NCI-H748 treated with DMSO at 0.1 percent for 48 hours (cell line): ENCODE measurements at regions not wholly inside any gene's neighbourhood (a gene's known extent, or its start where the extent isn't known, plus 50 kb on each side); places are given as distances from the start of the nearest gene placed in this dataset.
A peak's percentile ranks its signal among the peaks of the same experiment; 100 is the strongest.

Source experiments
- DNase-seq: peaks from one replicate; lab custom pipeline; 2025; lab: John Stamatoyannopoulos, UW

- DNase-seq = no peak
These were observed 371.0 kb upstream of the ATP2B1 start for GRCh38 chr12:90079529-90080210.

GRCh38 chr12:90078344-90078743, 369.7 kb upstream of the ATP2B1 start:
- no peak for DNase-seq

GRCh38 chr12:90077756-90078155, 369.1 kb upstream of the ATP2B1 start:
- DNase-seq = no peak

- no peak for DNase-seq
These were observed 368.2 kb upstream of the ATP2B1 start for GRCh38 chr12:90076851-90077319.

- DNase-seq = no peak
These were observed 367.0 kb upstream of the ATP2B1 start for GRCh38 chr12:90075685-90076084.

- no peak for DNase-seq
These were observed 365.4 kb upstream of the ATP2B1 start for GRCh38 chr12:90074086-90074485.

- DNase-seq = no peak
These were observed 363.4 kb upstream of the ATP2B1 start for GRCh38 chr12:90071996-90072395.

GRCh38 chr12:90069711-90070110, 361.1 kb upstream of the ATP2B1 start:
- DNase-seq = no peak

- no peak for DNase-seq
These were observed 359.2 kb upstream of the ATP2B1 start for GRCh38 chr12:90067791-90068190.

- DNase-seq = peak; percentile 25
These were observed 356.5 kb upstream of the ATP2B1 start for GRCh38 chr12:90064852-90065801.

- no peak for DNase-seq
These were observed 354.2 kb upstream of the ATP2B1 start for GRCh38 chr12:90062799-90063198.

GRCh38 chr12:90061809-90062208, 353.2 kb upstream of the ATP2B1 start:
- DNase-seq = no peak

GRCh38 chr12:90060031-90060430, 351.4 kb upstream of the ATP2B1 start:
- DNase-seq = no peak

- DNase-seq = no peak
These were observed 350.1 kb upstream of the ATP2B1 start for GRCh38 chr12:90058704-90059103.

GRCh38 chr12:90055071-90055470, 346.4 kb upstream of the ATP2B1 start:
- DNase-seq = no peak

- DNase-seq = no peak
These were observed 340.3 kb upstream of the ATP2B1 start for GRCh38 chr12:90048918-90049317.

GRCh38 chr12:90045559-90045958, 336.9 kb upstream of the ATP2B1 start:
- no peak for DNase-seq

GRCh38 chr12:90044069-90044468, 335.4 kb upstream of the ATP2B1 start:
- DNase-seq = no peak

- DNase-seq = no peak
These were observed 334.4 kb upstream of the ATP2B1 start for GRCh38 chr12:90042920-90043641.

- DNase-seq = no peak
These were observed 329.7 kb upstream of the ATP2B1 start for GRCh38 chr12:90038289-90038688.

- DNase-seq = no peak
These were observed 329.1 kb upstream of the ATP2B1 start for GRCh38 chr12:90037740-90038139.

- no peak for DNase-seq
These were observed 328.0 kb upstream of the ATP2B1 start for GRCh38 chr12:90036637-90037036.
